SK-N-SH (cell line): ENCODE measurements at regions not wholly inside any gene's neighbourhood (a gene's known extent, or its start where the extent isn't known, plus 50 kb on each side); places are given as distances from the start of the nearest gene placed in this dataset.
"Not testable (repeated sequence)": the region's sequence is repeated elsewhere in the genome, so short reads cannot be mapped to it uniquely, and the experiment has no call there.

Experiments
- CTCF ChIA-PET: fragments of 300-600, 350-600 bp; formaldehyde crosslinking; extraction: SDS; loops from one replicate; lab custom pipeline; 2021; lab: Yijun Ruan, JAX
- POLR2A ChIA-PET: fragments of 350-600 bp; sonication (Branson Sonifier 250); formaldehyde crosslinking; extraction: SDS; loops from one replicate; lab custom pipeline; 2020; ENCODE audit warnings: antibody characterized with exemption, inconsistent platforms; lab: Yijun Ruan, JAX
- DNase-seq: peaks from one replicate; pipeline ENCODE4 v3.0.0; 2012
- H2AFZ ChIP-seq: fragments of 200-600 bp; sonication (generic); 2 replicates; pipeline ENCODE4 v1.8.1; 2016; ENCODE audit warnings: antibody characterized with exemption, mild to moderate bottlenecking, low read depth
- H3F3A ChIP-seq: fragments of 200-600 bp; sonication (generic); replicated peaks from 2 replicates; pipeline ENCODE3; 2016; ENCODE audit warnings: antibody characterized with exemption, mild to moderate bottlenecking; ENCODE audit not compliant: insufficient read depth
- H3K27ac ChIP-seq, 2 experiments: fragments of 200-500 bp in 1 of 2; fragments of 200-600 bp in 1 of 2; sonication (Bioruptor generic) in 1 of 2; sonication (generic), shearing (Covaris generic) in 1 of 2; 2 replicates each; pipeline versions ENCODE4 v1.5.1 to v1.6.1; 2014 to 2016; ENCODE audit warnings: low read depth in 2 of 2, inconsistent platforms in 1 of 2, low read length in 1 of 2, mild to moderate bottlenecking in 1 of 2, mixed read lengths in 1 of 2
- H3K27me3 ChIP-seq: fragments of 200-600 bp; sonication (generic), shearing (Covaris generic); 2 replicates; pipeline ENCODE4 v1.6.1; 2016; ENCODE audit warnings: mixed run types; ENCODE audit not compliant: insufficient read depth
- H3K36me3 ChIP-seq, 2 experiments: fragments of 200-500 bp in 1 of 2; fragments of 200-600 bp in 1 of 2; sonication (Bioruptor generic) in 1 of 2; sonication (generic) in 1 of 2; replicated peaks in 1 of 2; 2 replicates each; pipeline versions ENCODE3 to v1.5.1; 2014 to 2016; ENCODE audit warnings: low read length in 1 of 2, mild to moderate bottlenecking in 1 of 2; ENCODE audit not compliant: insufficient read depth in 2 of 2, control insufficient read depth in 1 of 2
- H3K4me1 ChIP-seq, 2 experiments: fragments of 200-500 bp in 1 of 2; fragments of 200-600 bp in 1 of 2; sonication (Bioruptor generic) in 1 of 2; sonication (generic), shearing (Covaris generic) in 1 of 2; 2 replicates each; pipeline versions ENCODE4 v1.5.1 to v1.6.1; 2014 to 2016; ENCODE audit warnings: low read depth in 1 of 2, low read length in 1 of 2, mixed run types in 1 of 2; ENCODE audit not compliant: insufficient read depth in 2 of 2, control insufficient read depth in 1 of 2
- H3K4me2 ChIP-seq: fragments of 200-600 bp; sonication (generic), shearing (Covaris generic); 2 replicates; pipeline ENCODE4 v1.6.1; 2017; ENCODE audit warnings: mixed run types
- H3K4me3 ChIP-seq, 2 experiments: fragments of 200-500 bp in 1 of 2; fragments of 200-600 bp in 1 of 2; sonication (Bioruptor generic) in 1 of 2; sonication (generic), shearing (Covaris generic) in 1 of 2; 2 replicates each; pipeline versions ENCODE4 v1.5.1 to v1.8.1; 2014 to 2016; ENCODE audit warnings: low read depth in 2 of 2, inconsistent platforms in 1 of 2, low read length in 1 of 2, mild to moderate bottlenecking in 1 of 2, mixed read lengths in 1 of 2, moderate library complexity in 1 of 2
- H3K79me2 ChIP-seq: fragments of 200-600 bp; sonication (generic); 2 replicates; pipeline ENCODE4 v1.8.1; 2017; ENCODE audit warnings: mild to moderate bottlenecking; ENCODE audit not compliant: insufficient read depth
- H3K9ac ChIP-seq: fragments of 200-600 bp; sonication (generic); 2 replicates; pipeline ENCODE4 v1.6.1; 2017; ENCODE audit warnings: mixed run types
- H3K9me2 ChIP-seq: fragments of 200-600 bp; sonication (generic); 2 replicates; pipeline ENCODE4 v1.6.1; 2017; ENCODE audit warnings: mixed run types
- H3K9me3 ChIP-seq: fragments of 200-600 bp; sonication (generic); 2 replicates; pipeline ENCODE4 v1.6.1; 2017; ENCODE audit warnings: mixed run types, mild to moderate bottlenecking, moderate library complexity
- H4K20me1 ChIP-seq: fragments of 200-600 bp; sonication (generic); 2 replicates; pipeline ENCODE4 v1.6.1; 2017; ENCODE audit warnings: mild to moderate bottlenecking, mixed run types; ENCODE audit not compliant: insufficient read depth
- CHD2 ChIP-seq: fragments of 150-350 bp; IDR thresholded peaks from 2 replicates; pipeline ENCODE4 v1.6.1; 2018; ENCODE audit warnings: low read length; ENCODE audit not compliant: partially characterized antibody
- ELF1 ChIP-seq: IDR thresholded peaks from 2 replicates; pipeline ENCODE4 v1.4.0; 2012
- FOSL2 ChIP-seq: IDR thresholded peaks from 2 replicates; pipeline ENCODE4 v1.4.0; 2012; ENCODE audit warnings: low read depth, mild to moderate bottlenecking, moderate library complexity, borderline replicate concordance
- JUND ChIP-seq: IDR thresholded peaks from 2 replicates; pipeline ENCODE4 v1.4.0; 2012
- MXI1 ChIP-seq: IDR thresholded peaks from 2 replicates; pipeline ENCODE4 v1.6.1; 2012; ENCODE audit warnings: mild to moderate bottlenecking, low read depth, low read length, improper control_type of control experiment
- NRF1 ChIP-seq: IDR thresholded peaks from 2 replicates; pipeline ENCODE4 v1.6.1; 2012; ENCODE audit warnings: low read depth, mild to moderate bottlenecking, low read length
- POLR2AphosphoS5 ChIP-seq: IDR thresholded peaks from 2 replicates; pipeline ENCODE4 v1.6.1; 2012; ENCODE audit warnings: low read depth, low read length
- RFX5 ChIP-seq: IDR thresholded peaks from 2 replicates; pipeline ENCODE4 v1.6.1; 2012; ENCODE audit warnings: mild to moderate bottlenecking, improper control_type of control experiment, low read length
- USF1 ChIP-seq: IDR thresholded peaks from 2 replicates; pipeline ENCODE4 v1.4.0; 2012; ENCODE audit warnings: low read depth, borderline replicate concordance
- YY1 ChIP-seq: IDR thresholded peaks from 2 replicates; pipeline ENCODE4 v1.4.0; 2012; ENCODE audit warnings: low read depth, mild to moderate bottlenecking
- WGBS: methylation state at CpG from one replicate; pipeline ENCODE4 v1.1.6; 2017; ENCODE audit warnings: low lambda C conversion rate; 5-methylcytosine and 5-hydroxymethylcytosine counted together
- TF ChIP-seq, protein P1 (sequence below): IDR thresholded peaks from 2 replicates; pipeline ENCODE4; 2012

GRCh38 chr15:99467338-99467720 lies 98.5 kb upstream of the MEF2A start:
- Histone ChIP-seq H3K4me3 (no peak overlapping the region), H3K9me2 (no peaks in the 10 kb centered on the region), H3K79me2 (no peaks in the 10 kb centered on the region), H3K9me3 (no peaks in the 10 kb centered on the region), H3K4me1 (0 out of 4 replicates have a peak, but pooled peaks cover 0 to 2% of the 10 kb centered on the region in 2 experiments), H3K9ac (no peak overlapping the region), H4K20me1 (no peaks in the 10 kb centered on the region), H3F3A (peaks cover 4% of the 10 kb centered on the region), H2AFZ (no peak overlapping the region), H3K36me3 (no peaks in the 10 kb centered on the region), H3K27me3 (no peaks in the 10 kb centered on the region), H3K27ac (no peak overlapping the region), H3K4me2 (no peak overlapping the region)
- no peak for DNase-seq
- CTCF ChIA-PET: no interaction called here
- 91% methylated on average over 14 of the region's 14 CpGs for WGBS
- POLR2A ChIA-PET: no interaction called here
- no peak for TF ChIP-seq POLR2AphosphoS5
- TF ChIP-seq JUND: no peak
- TF ChIP-seq, protein P1, sequence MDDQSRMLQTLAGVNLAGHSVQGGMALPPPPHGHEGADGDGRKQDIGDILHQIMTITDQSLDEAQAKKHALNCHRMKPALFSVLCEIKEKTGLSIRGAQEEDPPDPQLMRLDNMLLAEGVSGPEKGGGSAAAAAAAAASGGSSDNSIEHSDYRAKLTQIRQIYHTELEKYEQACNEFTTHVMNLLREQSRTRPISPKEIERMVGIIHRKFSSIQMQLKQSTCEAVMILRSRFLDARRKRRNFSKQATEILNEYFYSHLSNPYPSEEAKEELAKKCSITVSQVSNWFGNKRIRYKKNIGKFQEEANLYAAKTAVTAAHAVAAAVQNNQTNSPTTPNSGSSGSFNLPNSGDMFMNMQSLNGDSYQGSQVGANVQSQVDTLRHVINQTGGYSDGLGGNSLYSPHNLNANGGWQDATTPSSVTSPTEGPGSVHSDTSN: no peak
- TF ChIP-seq YY1: no peak
- no peak for TF ChIP-seq NRF1
- no peak for TF ChIP-seq MXI1
- no peak for TF ChIP-seq USF1
- no peak for TF ChIP-seq CHD2
- TF ChIP-seq FOSL2: no peak
- TF ChIP-seq ELF1: no peak

GRCh38 chr15:99467853-99468464 lies 97.8 kb upstream of the MEF2A start:
- Histone ChIP-seq H3K27me3 (no peaks in the 10 kb centered on the region), H2AFZ (no peak overlapping the region), H4K20me1 (no peaks in the 10 kb centered on the region), H3F3A (peaks cover 4% of the 10 kb centered on the region), H3K79me2 (no peaks in the 10 kb centered on the region), H3K4me2 (no peak overlapping the region), H3K4me3 (no peak overlapping the region), H3K9me3 (no peaks in the 10 kb centered on the region), H3K9ac (no peak overlapping the region), H3K36me3 (no peaks in the 10 kb centered on the region), H3K27ac (no peak overlapping the region), H3K9me2 (no peaks in the 10 kb centered on the region), H3K4me1 (peaks cover 0 to 2% of the 10 kb centered on the region in 2 experiments; a peak in 1 of 4 replicates)
- ChIA-PET CTCF (no interaction called here), POLR2A (no interaction called here)
- WGBS: 50% methylated on average over 2 of the region's 4 CpGs
- TF ChIP-seq, protein P1: peak; percentile 31; the same call in 1 of the 2 replicates
- no peak for TF ChIP-seq RFX5
- no peak for DNase-seq

DNA sequence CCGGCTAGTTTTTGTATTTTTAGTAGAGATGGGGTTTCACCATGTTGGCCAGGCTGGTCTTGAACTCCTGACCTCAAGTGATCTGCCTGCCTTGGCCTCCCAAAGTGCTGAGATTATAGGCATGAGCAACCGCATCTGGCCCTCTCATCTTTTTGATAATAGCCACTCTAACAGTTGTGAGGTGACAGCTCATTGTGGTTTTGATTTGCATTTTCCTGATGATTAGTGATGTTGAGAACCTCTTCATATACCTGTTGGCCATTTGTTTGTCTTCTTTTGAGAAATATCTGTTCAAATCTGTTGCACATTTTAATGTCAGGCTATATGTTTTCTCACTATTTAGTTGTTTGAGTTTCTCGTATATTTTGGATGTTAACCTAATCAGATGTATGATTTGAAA lies 95.6 kb upstream of the MEF2A start:
- H3K4me1 ChIP-seq, H3K9me2 ChIP-seq, DNase-seq, H3K4me3 ChIP-seq, H4K20me1 ChIP-seq, H3K4me2 ChIP-seq, H3K27ac ChIP-seq, CTCF ChIA-PET, H3K36me3 ChIP-seq, H2AFZ ChIP-seq, H3K9ac ChIP-seq, H3K79me2 ChIP-seq, H3F3A ChIP-seq, H3K27me3 ChIP-seq, POLR2A ChIA-PET, H3K9me3 ChIP-seq: not testable (repeated sequence)
- 92% methylated on average over 3 of the region's 3 CpGs for WGBS
